KMS-11 (cell line): ENCODE measurements at regions not wholly inside any gene's neighbourhood (a gene's known extent, or its start where the extent isn't known, plus 50 kb on each side); places are given as distances from the start of the nearest gene placed in this dataset.

Source experiments
- H2AFZ ChIP-seq: fragments of 200-600 bp; sonication (generic); 2 replicates; pipeline ENCODE4 v1.6.1; 2016; ENCODE audit warnings: antibody characterized with exemption, mixed run types, low read depth
- H3K27ac ChIP-seq: fragments of 200-600 bp; sonication (generic); 2 replicates; pipeline ENCODE4 v1.6.1; 2016; ENCODE audit warnings: mild to moderate bottlenecking, mixed run types
- H3K27me3 ChIP-seq: fragments of 200-600 bp; sonication (generic); 2 replicates; pipeline ENCODE4 v1.6.1; 2017; ENCODE audit warnings: mild to moderate bottlenecking, low read depth, mixed run types, moderate library complexity; ENCODE audit not compliant: insufficient read depth
- H3K36me3 ChIP-seq: fragments of 200-600 bp; sonication (generic); 2 replicates; pipeline ENCODE4 v1.6.1; 2017; ENCODE audit warnings: mild to moderate bottlenecking, mixed run types; ENCODE audit not compliant: insufficient read depth
- H3K4me1 ChIP-seq: fragments of 200-600 bp; sonication (generic); 2 replicates; pipeline ENCODE4 v1.6.1; 2016; ENCODE audit warnings: mild to moderate bottlenecking, low read depth, mixed run types; ENCODE audit not compliant: poor library complexity, severe bottlenecking
- H3K4me2 ChIP-seq: fragments of 200-600 bp; sonication (generic); 2 replicates; pipeline ENCODE4 v1.7.0; 2016; ENCODE audit warnings: mild to moderate bottlenecking, mixed run types
- H3K4me3 ChIP-seq: fragments of 200-600 bp; sonication (generic); IDR thresholded peaks from 2 replicates; pipeline ENCODE4 v1.6.1; 2017; ENCODE audit warnings: low read depth, low read length, mixed read lengths; ENCODE audit not compliant: insufficient read depth
- H3K79me2 ChIP-seq: fragments of 200-600 bp; sonication (generic); 2 replicates; pipeline ENCODE4 v1.6.1; 2016; ENCODE audit warnings: low read depth, mixed run types; ENCODE audit not compliant: insufficient read depth
- H3K9ac ChIP-seq: fragments of 200-600 bp; sonication (generic); 2 replicates; pipeline ENCODE4 v1.6.1; 2016; ENCODE audit warnings: mild to moderate bottlenecking, mixed run types
- H4K20me1 ChIP-seq: fragments of 200-600 bp; sonication (generic); 2 replicates; pipeline ENCODE4 v1.6.1; 2016; ENCODE audit warnings: mild to moderate bottlenecking, mixed run types; ENCODE audit not compliant: insufficient read depth
- TF ChIP-seq, protein P1 (sequence below): fragments of 200-600 bp; sonication (generic); conservative IDR thresholded peaks from 2 replicates; pipeline ENCODE4 v1.6.1; 2017; ENCODE audit warnings: low read depth, mild to moderate bottlenecking, antibody characterized with exemption, low read length, moderate library complexity, mixed read lengths

DNA sequence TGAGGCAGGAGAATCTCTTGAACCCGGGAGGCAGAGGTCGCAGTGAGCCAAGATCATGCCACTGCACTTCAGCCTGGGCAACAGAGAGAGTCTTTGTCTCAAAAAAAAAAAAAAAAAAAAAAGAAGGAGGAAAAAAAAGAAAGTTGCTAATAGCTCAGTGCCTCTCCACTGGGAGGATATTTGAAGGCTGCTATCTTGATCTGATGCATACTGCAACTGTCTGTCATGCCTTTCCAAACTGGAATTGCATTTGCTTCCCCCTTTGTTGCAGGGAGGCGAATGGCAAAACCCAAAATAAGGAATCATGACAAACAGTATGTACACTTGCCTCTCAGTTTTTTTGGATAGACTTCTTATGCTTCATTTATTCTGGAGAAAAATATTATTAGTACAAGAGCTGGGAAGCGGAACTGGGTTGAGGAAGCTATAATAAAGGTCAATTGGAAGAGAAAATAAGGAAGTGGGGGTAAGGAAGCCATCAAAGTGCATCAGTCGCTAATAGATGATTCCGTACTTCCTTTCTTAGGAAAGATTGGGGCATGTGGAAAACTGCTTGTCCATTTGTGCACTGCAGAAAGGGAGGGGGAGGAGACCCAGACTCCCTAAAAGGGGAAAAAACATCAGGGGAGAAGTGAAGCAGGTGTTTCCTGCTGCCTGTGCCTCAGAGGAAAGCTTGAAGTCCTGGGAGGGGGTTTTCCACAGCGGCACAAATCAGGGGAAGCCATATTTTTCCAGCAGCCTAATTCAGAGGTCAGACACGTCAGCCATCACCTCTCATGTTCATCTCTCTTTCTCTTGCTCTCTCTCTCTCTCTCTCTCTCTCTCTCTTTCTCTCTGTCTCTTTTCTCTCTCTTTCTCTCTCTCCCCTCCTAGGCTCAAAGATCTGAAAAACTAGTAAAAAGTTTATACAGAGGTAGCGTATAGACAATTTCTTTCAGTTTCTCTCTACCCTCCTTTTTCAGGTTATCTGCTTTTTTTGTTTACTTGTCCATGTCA, 301.4 kb upstream of the TNP1 start:
- Histone ChIP-seq H3K4me2 (no peak overlapping the region), H3K79me2 (no peaks in the 10 kb centered on the region), H3K9ac (no peak overlapping the region), H3K27ac (no peak overlapping the region), H3K36me3 (no peaks in the 10 kb centered on the region), H3K4me3 (no peak overlapping the region), H3K27me3 (no peaks in the 10 kb centered on the region), H4K20me1 (no peaks in the 10 kb centered on the region), H2AFZ (no peak overlapping the region), H3K4me1 (no peaks in the 10 kb centered on the region)
- TF ChIP-seq, protein P1, sequence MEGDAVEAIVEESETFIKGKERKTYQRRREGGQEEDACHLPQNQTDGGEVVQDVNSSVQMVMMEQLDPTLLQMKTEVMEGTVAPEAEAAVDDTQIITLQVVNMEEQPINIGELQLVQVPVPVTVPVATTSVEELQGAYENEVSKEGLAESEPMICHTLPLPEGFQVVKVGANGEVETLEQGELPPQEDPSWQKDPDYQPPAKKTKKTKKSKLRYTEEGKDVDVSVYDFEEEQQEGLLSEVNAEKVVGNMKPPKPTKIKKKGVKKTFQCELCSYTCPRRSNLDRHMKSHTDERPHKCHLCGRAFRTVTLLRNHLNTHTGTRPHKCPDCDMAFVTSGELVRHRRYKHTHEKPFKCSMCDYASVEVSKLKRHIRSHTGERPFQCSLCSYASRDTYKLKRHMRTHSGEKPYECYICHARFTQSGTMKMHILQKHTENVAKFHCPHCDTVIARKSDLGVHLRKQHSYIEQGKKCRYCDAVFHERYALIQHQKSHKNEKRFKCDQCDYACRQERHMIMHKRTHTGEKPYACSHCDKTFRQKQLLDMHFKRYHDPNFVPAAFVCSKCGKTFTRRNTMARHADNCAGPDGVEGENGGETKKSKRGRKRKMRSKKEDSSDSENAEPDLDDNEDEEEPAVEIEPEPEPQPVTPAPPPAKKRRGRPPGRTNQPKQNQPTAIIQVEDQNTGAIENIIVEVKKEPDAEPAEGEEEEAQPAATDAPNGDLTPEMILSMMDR, result no peak

DNA sequence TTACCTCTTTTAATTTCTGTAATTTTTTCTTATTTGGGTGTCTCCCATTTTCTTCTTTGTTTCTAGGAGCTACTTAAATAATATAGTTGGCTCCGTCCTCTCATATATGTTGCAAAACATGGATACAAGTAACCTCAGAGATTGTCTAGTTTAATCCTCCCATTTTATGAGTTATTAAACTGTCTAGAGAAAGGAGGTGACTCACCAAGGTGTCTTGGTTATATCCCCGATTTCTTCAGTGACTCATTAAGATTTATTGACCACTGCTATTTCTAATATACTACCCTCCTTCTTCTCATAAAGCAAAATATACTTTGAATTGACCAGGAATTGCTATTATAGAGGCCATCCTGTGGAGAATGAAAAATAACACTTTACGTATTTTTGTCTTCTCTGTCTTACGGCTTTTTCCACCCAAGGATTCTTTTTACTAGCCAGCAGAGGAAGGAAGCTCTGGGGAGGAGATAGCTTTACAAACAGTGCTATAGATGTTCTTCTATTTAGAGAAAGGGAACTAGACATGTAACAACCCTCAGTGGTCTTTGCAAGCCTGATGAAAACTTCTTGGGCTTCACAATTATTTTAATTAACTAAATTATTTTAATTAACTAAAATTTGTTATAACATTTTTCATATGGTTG, 300.4 kb upstream of the TNP1 start:
- no peaks in the 10 kb centered on the region for H3K27me3 ChIP-seq
- no peak overlapping the region for H3K27ac ChIP-seq
- H4K20me1 ChIP-seq, result no peaks in the 10 kb centered on the region
- no peaks in the 10 kb centered on the region for H3K79me2 ChIP-seq
- H3K4me1 ChIP-seq, result no peaks in the 10 kb centered on the region
- no peak overlapping the region for H3K4me2 ChIP-seq
- no peak overlapping the region for H3K4me3 ChIP-seq
- H3K36me3 ChIP-seq, result no peaks in the 10 kb centered on the region
- H3K9ac ChIP-seq, result no peak overlapping the region
- H2AFZ ChIP-seq, result no peak overlapping the region
- TF ChIP-seq, protein P1, result no peak

DNA sequence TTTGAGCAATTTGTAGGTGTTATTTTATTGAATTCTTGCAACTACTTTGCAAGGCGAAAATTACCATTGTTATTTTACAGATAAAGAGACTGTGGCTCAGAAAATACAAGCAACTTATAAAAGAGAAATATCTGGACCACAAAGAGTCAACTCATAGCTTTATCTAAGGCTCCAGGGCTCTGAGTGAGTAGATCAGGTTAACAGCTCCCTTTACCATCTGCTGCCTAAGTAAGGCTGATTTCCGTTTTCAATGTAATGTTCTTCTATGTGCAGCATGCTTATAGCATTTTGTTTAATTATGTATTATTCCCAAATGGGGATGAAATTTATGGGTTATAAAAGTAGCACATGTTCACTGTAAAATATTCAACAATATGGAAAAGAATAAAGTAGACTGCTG, 299.1 kb upstream of the TNP1 start:
- Histone ChIP-seq H3K79me2 (no peaks in the 10 kb centered on the region), H3K27me3 (no peaks in the 10 kb centered on the region), H2AFZ (no peak overlapping the region), H3K36me3 (no peaks in the 10 kb centered on the region), H3K4me2 (no peak overlapping the region), H3K4me3 (no peak overlapping the region), H3K9ac (no peak overlapping the region), H4K20me1 (no peaks in the 10 kb centered on the region), H3K4me1 (no peaks in the 10 kb centered on the region), H3K27ac (no peak overlapping the region)
- TF ChIP-seq, protein P1, result no peak

DNA sequence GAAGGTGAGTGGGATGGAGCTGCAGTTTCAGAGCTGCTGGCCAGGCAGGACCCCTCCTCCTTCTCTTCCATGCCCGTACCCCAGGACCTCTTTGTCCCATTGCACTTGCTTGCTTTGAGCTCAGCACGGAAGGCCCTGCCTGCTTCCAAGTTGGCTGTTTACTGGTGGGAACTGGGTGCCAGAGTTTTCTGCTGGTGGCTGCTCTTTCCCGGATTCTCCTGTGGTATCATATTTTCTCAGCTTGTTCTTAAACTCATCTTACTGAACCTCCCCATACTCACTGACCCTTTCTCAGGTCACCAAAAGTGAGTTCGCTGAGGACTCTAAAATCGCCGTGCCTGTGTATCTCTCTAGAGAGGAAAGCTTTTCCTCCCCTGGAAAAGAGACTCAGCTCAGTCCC, 297.7 kb upstream of the TNP1 start:
- H3K4me1 ChIP-seq, result no peaks in the 10 kb centered on the region
- no peaks in the 10 kb centered on the region for H3K36me3 ChIP-seq
- H3K27me3 ChIP-seq, result no peaks in the 10 kb centered on the region
- H2AFZ ChIP-seq, result no peak overlapping the region
- no peak overlapping the region for H3K4me2 ChIP-seq
- no peak overlapping the region for H3K4me3 ChIP-seq
- TF ChIP-seq, protein P1, result no peak
- no peaks in the 10 kb centered on the region for H3K79me2 ChIP-seq
- no peaks in the 10 kb centered on the region for H4K20me1 ChIP-seq
- H3K9ac ChIP-seq, result no peak overlapping the region
- H3K27ac ChIP-seq, result no peak overlapping the region
